GM12873 (cell line): ENCODE measurements at regions not wholly inside any gene's neighbourhood (a gene's known extent, or its start where the extent isn't known, plus 50 kb on each side); places are given as distances from the start of the nearest gene placed in this dataset.

Experiments used
- TF ChIP-seq, protein P1 (sequence below): IDR thresholded peaks from 2 replicates; pipeline ENCODE4 v1.5.1; 2012; ENCODE audit warnings: low read depth, mild to moderate bottlenecking, moderate library complexity, low read length, control low read depth; ENCODE audit not compliant: insufficient read depth; ENCODE audit errors: missing control alignments

DNA sequence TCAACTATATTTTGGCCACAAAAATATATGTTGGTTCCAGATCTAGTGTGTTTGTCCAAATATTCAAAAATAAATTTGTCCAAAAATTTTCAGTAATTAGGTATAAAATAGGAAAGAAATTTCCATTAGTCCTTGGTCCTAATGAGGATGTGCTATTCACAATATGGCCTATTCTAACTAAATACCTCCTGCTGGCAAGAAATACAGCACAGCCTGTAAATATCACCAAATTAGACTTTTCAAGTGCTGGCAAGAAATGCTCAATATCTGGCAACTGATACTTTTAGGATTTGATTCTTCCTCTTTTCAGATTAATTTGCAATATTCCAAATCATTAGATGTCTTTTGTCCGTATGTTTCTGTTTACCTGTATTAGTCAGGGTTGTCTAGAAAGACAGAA lies 1446.2 kb downstream of the LRFN5 start:
- TF ChIP-seq, protein P1, sequence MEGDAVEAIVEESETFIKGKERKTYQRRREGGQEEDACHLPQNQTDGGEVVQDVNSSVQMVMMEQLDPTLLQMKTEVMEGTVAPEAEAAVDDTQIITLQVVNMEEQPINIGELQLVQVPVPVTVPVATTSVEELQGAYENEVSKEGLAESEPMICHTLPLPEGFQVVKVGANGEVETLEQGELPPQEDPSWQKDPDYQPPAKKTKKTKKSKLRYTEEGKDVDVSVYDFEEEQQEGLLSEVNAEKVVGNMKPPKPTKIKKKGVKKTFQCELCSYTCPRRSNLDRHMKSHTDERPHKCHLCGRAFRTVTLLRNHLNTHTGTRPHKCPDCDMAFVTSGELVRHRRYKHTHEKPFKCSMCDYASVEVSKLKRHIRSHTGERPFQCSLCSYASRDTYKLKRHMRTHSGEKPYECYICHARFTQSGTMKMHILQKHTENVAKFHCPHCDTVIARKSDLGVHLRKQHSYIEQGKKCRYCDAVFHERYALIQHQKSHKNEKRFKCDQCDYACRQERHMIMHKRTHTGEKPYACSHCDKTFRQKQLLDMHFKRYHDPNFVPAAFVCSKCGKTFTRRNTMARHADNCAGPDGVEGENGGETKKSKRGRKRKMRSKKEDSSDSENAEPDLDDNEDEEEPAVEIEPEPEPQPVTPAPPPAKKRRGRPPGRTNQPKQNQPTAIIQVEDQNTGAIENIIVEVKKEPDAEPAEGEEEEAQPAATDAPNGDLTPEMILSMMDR, result no peak

DNA sequence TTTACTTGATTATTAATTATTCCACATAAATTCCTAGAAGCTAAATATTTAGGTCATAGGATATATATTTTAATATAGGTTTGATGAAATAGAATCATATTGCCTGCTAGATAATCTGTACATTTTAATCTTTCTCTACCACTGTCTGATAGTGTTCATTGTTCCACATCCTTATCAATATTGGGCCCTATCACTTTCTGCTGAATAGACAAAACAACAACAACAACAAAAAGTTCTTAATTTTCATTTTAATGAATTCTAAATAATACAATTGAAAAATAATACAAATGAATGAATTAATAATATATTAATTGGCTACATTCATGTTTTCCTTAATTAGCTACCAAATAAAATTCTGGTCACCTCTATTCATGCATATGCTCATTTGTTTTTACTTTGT lies 1437.2 kb downstream of the LRFN5 start:
- TF ChIP-seq, protein P1, result no peak

DNA sequence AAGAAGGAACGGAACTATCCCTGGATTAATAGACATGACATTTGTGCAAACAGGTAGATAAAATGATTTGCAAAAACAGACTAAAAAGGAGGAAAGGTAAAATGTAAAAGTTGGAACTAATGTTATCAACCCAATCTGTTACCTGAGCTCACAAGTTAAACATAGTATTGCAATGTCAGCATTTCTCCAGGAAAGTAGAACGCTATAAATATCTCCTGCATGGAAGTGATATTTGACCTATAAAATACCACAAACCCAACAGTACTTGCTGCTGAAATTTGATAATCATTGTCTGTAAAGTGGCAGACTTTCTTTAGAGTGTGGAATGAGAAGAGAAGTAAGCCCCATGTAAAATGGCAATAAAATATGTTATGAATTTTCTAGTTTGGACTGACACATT lies 1435.7 kb downstream of the LRFN5 start:
- TF ChIP-seq, protein P1, result no peak

DNA sequence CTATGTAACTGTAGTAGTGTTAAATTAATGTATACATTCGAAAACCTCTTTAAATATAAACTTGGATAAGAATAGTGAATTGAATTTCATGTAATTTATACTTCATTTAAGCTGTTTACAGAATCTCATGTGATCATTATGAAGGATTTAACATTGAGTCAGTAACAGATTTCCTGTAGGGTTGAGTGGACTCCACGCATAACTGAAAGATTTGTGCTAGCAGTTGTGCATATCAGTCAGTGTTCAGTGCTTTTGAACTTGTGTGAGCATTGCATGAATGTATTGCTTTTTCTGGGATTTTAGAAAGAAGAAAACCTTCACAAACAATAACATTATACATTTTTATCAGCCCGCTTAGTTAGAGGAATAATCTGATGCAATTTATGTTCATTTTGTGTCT lies 1435.3 kb downstream of the LRFN5 start:
- TF ChIP-seq, protein P1, result no peak

DNA sequence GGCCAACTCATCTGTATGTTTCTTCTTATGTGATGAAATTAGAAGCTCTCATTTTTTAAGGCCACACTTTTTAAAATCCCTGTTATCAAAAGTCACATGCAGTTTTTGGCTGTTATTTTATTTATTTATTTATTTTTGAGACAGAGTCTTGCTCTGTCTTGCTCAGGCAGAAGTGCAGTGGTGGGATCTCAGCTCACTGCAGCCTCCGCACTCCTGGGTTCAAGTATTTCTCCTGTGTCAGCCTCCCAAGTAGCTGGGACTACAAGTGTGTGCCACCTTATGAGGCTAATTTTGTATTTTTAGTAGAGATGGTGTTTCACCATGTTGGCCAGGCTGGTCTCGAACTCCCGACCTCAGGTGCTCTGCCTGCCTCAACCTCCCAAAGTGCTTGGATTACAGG lies 1434.5 kb downstream of the LRFN5 start:
- TF ChIP-seq, protein P1, result no peak

DNA sequence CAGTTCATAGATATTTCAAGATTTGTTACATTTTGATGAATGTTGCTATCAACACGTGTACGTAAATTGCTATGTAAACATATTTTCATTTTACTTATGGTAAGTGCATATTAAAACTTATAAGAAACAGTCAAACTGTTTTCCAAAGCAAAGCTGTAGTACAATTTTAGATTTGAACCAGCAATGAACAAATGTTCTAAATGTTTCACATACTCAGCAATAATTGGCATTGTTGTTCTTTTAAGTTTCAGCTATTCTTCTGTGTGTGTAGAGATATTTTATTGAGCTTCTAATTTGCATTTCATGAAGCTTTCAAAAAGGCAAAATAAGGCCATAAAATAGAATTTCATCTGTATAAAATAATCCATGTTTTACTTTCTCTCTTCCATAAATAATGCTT lies 1433.2 kb downstream of the LRFN5 start:
- TF ChIP-seq, protein P1, result no peak

DNA sequence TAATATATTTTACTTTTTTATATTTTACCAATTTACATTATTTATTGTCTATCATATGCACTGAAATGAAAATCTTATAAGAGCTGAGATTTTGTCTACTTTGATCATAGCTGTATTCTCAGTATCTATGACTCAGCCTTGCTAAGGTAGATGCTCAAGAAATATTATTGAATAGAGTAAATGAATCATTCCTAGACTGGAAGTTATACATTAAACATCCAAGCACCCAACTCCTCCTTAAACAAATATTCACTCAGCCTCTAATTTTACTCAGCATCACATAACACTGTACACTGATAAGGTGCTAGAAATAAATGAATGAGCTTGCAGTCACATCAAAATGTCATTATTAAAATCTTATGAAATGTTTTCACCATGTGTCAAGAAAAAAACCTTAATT lies 1424.9 kb downstream of the LRFN5 start:
- TF ChIP-seq, protein P1, result no peak
